Karpas-422 (cell line): ENCODE measurements at regions not wholly inside any gene's neighbourhood (a gene's known extent, or its start where the extent isn't known, plus 50 kb on each side); places are given as distances from the start of the nearest gene placed in this dataset.

Source experiments
- DNase-seq: peaks from one replicate; pipeline ENCODE4 v3.0.0-alpha.2; 2015
- H2AFZ ChIP-seq: fragments of 200-600 bp; sonication (generic); 2 replicates; pipeline ENCODE4 v1.6.1; 2014; ENCODE audit warnings: antibody characterized with exemption, low read length, mixed read lengths
- H3K27ac ChIP-seq: fragments of 200-600 bp; sonication (generic); 2 replicates; pipeline ENCODE4 v1.5.1; 2014; ENCODE audit warnings: mild to moderate bottlenecking, low read length, moderate library complexity
- H3K27me3 ChIP-seq: fragments of 200-600 bp; sonication (generic); 2 replicates; pipeline ENCODE4 v1.6.1; 2014; ENCODE audit warnings: low read length, mixed read lengths
- H3K36me3 ChIP-seq: fragments of 200-600 bp; sonication (generic); 2 replicates; pipeline ENCODE4 v1.6.1; 2014; ENCODE audit warnings: low read length, mixed read lengths; ENCODE audit not compliant: insufficient read depth
- H3K4me1 ChIP-seq: fragments of 200-600 bp; sonication (generic); 2 replicates; pipeline ENCODE4 v1.6.1; 2014; ENCODE audit warnings: mild to moderate bottlenecking, low read length, mixed read lengths
- H3K4me2 ChIP-seq: fragments of 200-600 bp; sonication (generic); 2 replicates; pipeline ENCODE4 v1.6.1; 2014; ENCODE audit warnings: low read length, low read depth, mild to moderate bottlenecking; ENCODE audit not compliant: poor library complexity, severe bottlenecking
- H3K4me3 ChIP-seq: fragments of 200-600 bp; sonication (generic); 2 replicates; pipeline ENCODE4 v1.5.1; 2014; ENCODE audit warnings: mild to moderate bottlenecking, antibody characterized with exemption, low read length, mixed read lengths
- H3K79me2 ChIP-seq: fragments of 200-600 bp; sonication (generic); 2 replicates; pipeline ENCODE4 v1.6.1; 2014; ENCODE audit warnings: mild to moderate bottlenecking, low read length, mixed read lengths
- H3K9ac ChIP-seq: fragments of 200-600 bp; sonication (generic); 2 replicates; pipeline ENCODE4 v1.6.0; 2014; ENCODE audit warnings: low read length
- H3K9me2 ChIP-seq: fragments of 200-600 bp; sonication (generic), shearing (Covaris generic); replicated peaks from 2 replicates; pipeline ENCODE4 v1.6.0; 2014; ENCODE audit warnings: mild to moderate bottlenecking, low read length, moderate library complexity; ENCODE audit not compliant: insufficient read depth
- H3K9me3 ChIP-seq: fragments of 300-700, 200-600 bp; sonication (generic); 2 replicates; pipeline ENCODE4 v1.6.1; 2014; ENCODE audit warnings: low read length, mixed read lengths
- H4K20me1 ChIP-seq: fragments of 200-600 bp; sonication (generic); 2 replicates; pipeline ENCODE4 v1.6.1; 2014; ENCODE audit warnings: mild to moderate bottlenecking, antibody characterized with exemption, low read length, low read depth; ENCODE audit not compliant: insufficient read depth

- no peak overlapping the region for H3K4me2 ChIP-seq
- no peak overlapping the region for H3K4me3 ChIP-seq
- no peaks in the 10 kb centered on the region for H4K20me1 ChIP-seq
- H2AFZ ChIP-seq, result no peak overlapping the region
- no peaks in the 10 kb centered on the region for H3K4me1 ChIP-seq
- no peak for DNase-seq
- peaks cover 3% of the 10 kb centered on the region; the same call in 1 of the 2 replicates for H3K9me2 ChIP-seq
- no peaks in the 10 kb centered on the region for H3K79me2 ChIP-seq
- H3K36me3 ChIP-seq, result no peaks in the 10 kb centered on the region
- H3K9ac ChIP-seq, result no peak overlapping the region
- H3K9me3 ChIP-seq, result no peaks in the 10 kb centered on the region
- no peaks in the 10 kb centered on the region for H3K27me3 ChIP-seq
- H3K27ac ChIP-seq, result no peak overlapping the region
These were observed 249.1 kb downstream of the FAT3 start for GRCh38 chr11:92473736-92474135.

GRCh38 chr11:92475316-92475715 is 250.7 kb downstream of the FAT3 start:
- Histone ChIP-seq H3K36me3 (no peaks in the 10 kb centered on the region), H2AFZ (no peak overlapping the region), H3K4me3 (no peak overlapping the region), H3K4me2 (no peak overlapping the region), H3K9me3 (no peaks in the 10 kb centered on the region; the same call in 1 of the 2 replicates), H4K20me1 (no peaks in the 10 kb centered on the region), H3K27ac (no peak overlapping the region), H3K79me2 (no peaks in the 10 kb centered on the region), H3K4me1 (no peaks in the 10 kb centered on the region), H3K27me3 (no peaks in the 10 kb centered on the region), H3K9me2 (peaks cover 3% of the 10 kb centered on the region; the same call in 1 of the 2 replicates), H3K9ac (no peak overlapping the region)
- DNase-seq, result no peak

- no peak overlapping the region for H3K27ac ChIP-seq
- no peak overlapping the region for H3K9ac ChIP-seq
- no peaks in the 10 kb centered on the region; the same call in 1 of the 2 replicates for H3K9me3 ChIP-seq
- DNase-seq, result no peak
- no peaks in the 10 kb centered on the region for H3K27me3 ChIP-seq
- H2AFZ ChIP-seq, result no peak overlapping the region
- H3K4me3 ChIP-seq, result no peak overlapping the region
- H3K79me2 ChIP-seq, result no peaks in the 10 kb centered on the region
- H3K9me2 ChIP-seq, result peaks cover 3% of the 10 kb centered on the region; the same call in 1 of the 2 replicates
- H3K36me3 ChIP-seq, result no peaks in the 10 kb centered on the region
- H4K20me1 ChIP-seq, result no peaks in the 10 kb centered on the region
- no peak overlapping the region for H3K4me2 ChIP-seq
- H3K4me1 ChIP-seq, result no peaks in the 10 kb centered on the region
These were observed 251.2 kb downstream of the FAT3 start for GRCh38 chr11:92475819-92476218.

- Histone ChIP-seq H3K9me2 (peaks cover 3% of the 10 kb centered on the region; the same call in 1 of the 2 replicates), H3K4me1 (no peaks in the 10 kb centered on the region), H3K27ac (no peak overlapping the region)
These were observed 253.1 kb downstream of the FAT3 start for GRCh38 chr11:92477686-92478085.

GRCh38 chr11:92480499-92480898 is 255.9 kb downstream of the FAT3 start:
- Histone ChIP-seq H2AFZ (no peak overlapping the region), H3K4me2 (no peak overlapping the region), H3K36me3 (no peaks in the 10 kb centered on the region), H3K9me3 (no peaks in the 10 kb centered on the region; the same call in 1 of the 2 replicates), H3K4me1 (no peaks in the 10 kb centered on the region), H3K79me2 (no peaks in the 10 kb centered on the region), H3K9ac (no peak overlapping the region), H3K9me2 (peaks cover 7% of the 10 kb centered on the region; the same call in 1 of the 2 replicates), H4K20me1 (no peaks in the 10 kb centered on the region), H3K27ac (no peak overlapping the region), H3K27me3 (no peaks in the 10 kb centered on the region), H3K4me3 (no peak overlapping the region)
- DNase-seq, result no peak

More at GRCh38 chr11:92477686-92478085, 253.1 kb downstream of the FAT3 start:
- no peaks in the 10 kb centered on the region for H3K36me3 ChIP-seq
- H3K9me3 ChIP-seq, result no peaks in the 10 kb centered on the region; the same call in 1 of the 2 replicates
- H3K27me3 ChIP-seq, result no peaks in the 10 kb centered on the region
- DNase-seq, result no peak
- H4K20me1 ChIP-seq, result no peaks in the 10 kb centered on the region
- no peaks in the 10 kb centered on the region for H3K79me2 ChIP-seq
- no peak overlapping the region for H2AFZ ChIP-seq
- H3K9ac ChIP-seq, result no peak overlapping the region
- no peak overlapping the region for H3K4me2 ChIP-seq
- no peak overlapping the region for H3K4me3 ChIP-seq

GRCh38 chr11:92482492-92483060 is 258.0 kb downstream of the FAT3 start:
- Histone ChIP-seq H3K4me2 (no peak overlapping the region), H3K27ac (no peak overlapping the region), H3K9ac (no peak overlapping the region), H3K36me3 (no peaks in the 10 kb centered on the region), H3K79me2 (no peaks in the 10 kb centered on the region), H3K27me3 (no peaks in the 10 kb centered on the region), H3K4me1 (no peaks in the 10 kb centered on the region), H3K9me3 (no peaks in the 10 kb centered on the region; the same call in 1 of the 2 replicates), H2AFZ (no peak overlapping the region), H3K9me2 (peaks cover 3% of the 10 kb centered on the region; the same call in 1 of the 2 replicates), H4K20me1 (no peaks in the 10 kb centered on the region), H3K4me3 (no peak overlapping the region)
- no peak for DNase-seq

GRCh38 chr11:92484570-92484969 is 260.0 kb downstream of the FAT3 start:
- H3K79me2 ChIP-seq, result no peaks in the 10 kb centered on the region
- H4K20me1 ChIP-seq, result no peaks in the 10 kb centered on the region
- no peaks in the 10 kb centered on the region for H3K36me3 ChIP-seq
- no peak overlapping the region for H3K4me2 ChIP-seq
- H3K27me3 ChIP-seq, result no peaks in the 10 kb centered on the region
- no peak overlapping the region for H2AFZ ChIP-seq
- H3K4me3 ChIP-seq, result no peak overlapping the region
- no peak overlapping the region for H3K27ac ChIP-seq
- H3K4me1 ChIP-seq, result no peaks in the 10 kb centered on the region
- no peak overlapping the region for H3K9ac ChIP-seq
- no peak for DNase-seq
- H3K9me3 ChIP-seq, result no peaks in the 10 kb centered on the region
- 0 out of 2 replicates have a peak, but pooled peaks cover 3% of the 10 kb centered on the region for H3K9me2 ChIP-seq

- no peak overlapping the region for H3K4me2 ChIP-seq
- no peak overlapping the region for H2AFZ ChIP-seq
- H3K4me1 ChIP-seq, result no peaks in the 10 kb centered on the region
- H3K4me3 ChIP-seq, result no peak overlapping the region
- H3K9ac ChIP-seq, result no peak overlapping the region
- DNase-seq, result no peak
- H3K36me3 ChIP-seq, result no peaks in the 10 kb centered on the region
- H3K79me2 ChIP-seq, result no peaks in the 10 kb centered on the region
- no peaks in the 10 kb centered on the region for H3K9me3 ChIP-seq
- H4K20me1 ChIP-seq, result no peaks in the 10 kb centered on the region
- H3K27me3 ChIP-seq, result no peaks in the 10 kb centered on the region
- H3K27ac ChIP-seq, result no peak overlapping the region
- H3K9me2 ChIP-seq, result no peaks in the 10 kb centered on the region
These were observed 265.3 kb downstream of the FAT3 start for GRCh38 chr11:92489826-92490399.
